GM21619 (cell line): ENCODE measurements at regions not wholly inside any gene's neighbourhood (a gene's known extent, or its start where the extent isn't known, plus 50 kb on each side); places are given as distances from the start of the nearest gene placed in this dataset.
"Not testable (repeated sequence)": the region's sequence is repeated elsewhere in the genome, so short reads cannot be mapped to it uniquely, and the experiment has no call there.

Experiments
- ATAC-seq: cut with Tn5 transposase; IDR thresholded peaks from one replicate; pipeline ENCODE4 v1.9.1; 2021; ENCODE audit not compliant: unreplicated experiment

GRCh38 chr3:159672728-159673688, 315.6 kb upstream of the IL12A start:
- ATAC-seq: peak; percentile 65

DNA sequence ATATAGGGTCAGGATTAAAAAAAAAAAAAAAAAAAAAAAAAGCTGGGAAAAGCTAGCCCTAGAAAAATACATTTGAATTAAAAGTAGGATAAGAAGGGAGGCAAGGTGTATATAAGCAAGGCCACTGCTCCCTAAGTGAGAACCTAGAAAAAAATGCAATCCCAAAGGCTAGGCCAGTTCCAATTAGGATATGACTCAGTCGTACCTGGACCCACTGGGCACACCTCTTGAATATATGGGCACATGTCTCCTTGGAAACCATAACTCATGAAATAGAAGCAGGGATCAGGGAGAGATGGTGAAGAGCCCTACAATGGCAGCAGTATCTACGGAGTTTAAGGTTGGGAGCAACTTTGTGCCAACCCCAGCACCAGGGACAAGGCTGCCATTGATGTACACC, 314.1 kb upstream of the IL12A start:
- ATAC-seq: no peak

DNA sequence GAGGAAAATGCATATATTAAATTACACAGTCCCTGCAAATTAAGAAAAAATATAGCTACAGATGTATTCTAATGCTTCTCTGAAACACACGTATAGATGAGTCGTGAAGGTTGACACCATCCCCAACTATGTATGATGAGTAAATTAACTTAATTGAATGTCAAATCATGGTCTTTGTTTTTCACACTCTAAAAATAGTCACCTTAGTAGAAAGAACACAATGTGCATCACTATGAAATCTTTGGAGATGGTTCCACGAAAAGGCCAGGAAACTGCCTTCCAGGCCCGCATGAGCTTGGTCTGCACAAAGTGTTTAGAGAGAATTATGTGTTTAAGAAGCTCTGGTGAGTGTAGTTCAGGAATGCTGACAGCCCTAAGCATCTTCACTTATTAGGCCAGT, 313.4 kb upstream of the IL12A start:
- no peak for ATAC-seq

DNA sequence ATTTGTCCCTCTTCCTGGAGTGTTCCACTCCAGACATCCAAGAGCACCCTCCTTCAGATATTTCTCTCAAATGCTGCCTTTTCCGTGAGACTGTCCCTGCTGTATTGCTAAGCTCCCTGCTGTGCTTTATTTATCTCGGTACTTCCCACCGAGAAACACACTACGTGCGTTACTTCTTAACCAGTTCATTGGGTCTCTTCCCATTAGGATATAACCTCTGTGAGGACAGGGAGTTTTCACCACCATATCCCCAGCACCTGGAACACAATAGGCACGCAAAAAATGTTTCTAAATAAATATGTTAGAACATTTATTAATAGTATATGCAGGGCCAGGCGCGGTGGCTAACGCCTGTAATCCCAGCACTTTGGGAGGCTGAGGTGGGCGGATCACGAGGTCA, 308.7 kb upstream of the IL12A start:
- ATAC-seq: no peak

DNA sequence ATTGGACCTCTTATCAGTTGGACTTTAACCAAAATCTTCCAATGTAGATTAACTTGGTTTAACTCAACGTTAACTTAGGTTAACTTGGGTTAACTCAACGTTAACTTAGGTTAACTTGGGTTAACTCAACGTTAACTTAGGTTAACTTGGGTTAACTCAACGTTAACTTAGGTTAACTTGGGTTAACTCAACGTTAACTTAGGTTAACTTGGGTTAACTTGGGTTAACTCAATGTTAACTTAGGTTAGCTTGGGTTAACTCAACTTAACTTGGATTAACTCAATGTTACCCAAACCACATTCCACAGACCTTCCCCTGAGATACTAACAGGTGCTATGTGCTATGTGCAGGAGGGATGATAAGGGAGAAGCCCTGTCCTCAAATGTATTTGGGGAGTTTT, 306.9 kb upstream of the IL12A start:
- ATAC-seq: not testable (repeated sequence)

DNA sequence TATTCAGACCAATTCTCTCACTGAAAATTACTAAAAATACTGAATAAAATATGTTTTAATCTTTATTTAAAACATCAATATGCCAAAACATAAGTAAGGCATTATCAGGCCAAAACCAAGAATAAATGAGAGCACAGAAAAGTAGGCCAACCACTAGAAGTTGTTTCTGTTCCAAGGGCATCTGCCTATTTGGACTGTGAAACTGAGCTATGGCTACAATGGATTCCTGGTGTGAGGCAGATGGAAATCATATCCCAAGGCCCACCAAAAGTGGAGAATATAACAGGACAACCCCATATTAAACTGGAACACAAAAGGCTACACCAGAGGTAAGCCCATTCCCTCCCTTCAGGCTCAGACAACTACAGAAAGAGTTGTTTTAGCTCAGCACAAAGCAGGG, 302.8 kb upstream of the IL12A start:
- no peak for ATAC-seq

DNA sequence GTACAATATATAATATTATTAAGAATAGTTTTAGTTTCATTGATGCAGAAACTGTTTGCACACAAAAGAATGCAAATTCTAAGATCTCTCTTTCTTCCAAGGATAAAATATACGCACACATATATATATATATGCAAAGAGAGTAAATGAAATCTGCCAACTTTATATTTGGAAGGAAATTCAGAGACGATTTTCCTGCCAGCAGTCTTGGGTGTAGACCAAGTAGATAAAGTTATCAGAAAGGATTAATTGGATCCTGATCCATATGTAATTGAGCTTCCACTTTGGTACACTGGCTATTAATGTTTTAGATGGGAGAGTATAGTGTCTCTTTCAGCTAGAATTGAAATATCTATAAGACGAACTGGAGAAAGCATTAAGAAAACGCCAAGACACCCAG, 295.4 kb upstream of the IL12A start:
- ATAC-seq: no peak

DNA sequence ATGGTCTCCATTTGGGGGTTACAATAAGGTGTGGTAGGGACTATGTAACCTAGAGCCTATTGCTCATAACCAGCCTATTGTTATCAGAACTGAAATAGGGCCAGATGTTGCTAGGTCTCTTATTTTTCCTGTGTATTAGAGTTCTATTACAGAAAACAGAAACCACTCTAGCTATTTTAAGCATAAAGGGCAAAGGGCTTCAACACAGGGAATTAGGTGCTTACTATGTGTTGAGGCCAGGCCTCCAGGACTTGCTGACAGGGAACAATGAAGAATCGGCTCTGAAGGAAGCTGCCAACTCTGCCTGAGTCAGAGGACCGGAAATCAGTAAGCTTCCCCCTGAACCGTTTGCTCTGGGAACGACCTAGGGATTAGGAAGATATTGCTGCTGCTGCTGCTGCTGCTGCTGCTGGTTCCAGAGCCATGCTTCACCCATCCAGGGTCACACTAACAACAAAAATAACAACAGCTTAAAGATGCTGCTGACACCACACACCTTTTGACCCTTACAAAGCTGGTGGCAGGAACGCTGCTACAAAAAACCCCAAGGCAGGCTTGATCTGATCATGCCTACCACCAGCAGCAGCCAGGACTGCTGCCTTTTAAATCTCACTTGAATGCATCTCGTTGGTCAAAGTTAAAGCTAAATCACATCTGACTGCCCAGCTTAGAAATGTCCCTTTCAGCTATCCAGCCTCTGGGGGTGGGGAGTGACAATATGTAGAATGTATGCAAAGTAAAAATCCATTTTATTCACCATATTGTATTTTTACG, 276.9 kb upstream of the IL12A start:
- no peak for ATAC-seq

- ATAC-seq: no peak
Measured at GRCh38 chr3:159721324-159721723, 267.3 kb upstream of the IL12A start.

DNA sequence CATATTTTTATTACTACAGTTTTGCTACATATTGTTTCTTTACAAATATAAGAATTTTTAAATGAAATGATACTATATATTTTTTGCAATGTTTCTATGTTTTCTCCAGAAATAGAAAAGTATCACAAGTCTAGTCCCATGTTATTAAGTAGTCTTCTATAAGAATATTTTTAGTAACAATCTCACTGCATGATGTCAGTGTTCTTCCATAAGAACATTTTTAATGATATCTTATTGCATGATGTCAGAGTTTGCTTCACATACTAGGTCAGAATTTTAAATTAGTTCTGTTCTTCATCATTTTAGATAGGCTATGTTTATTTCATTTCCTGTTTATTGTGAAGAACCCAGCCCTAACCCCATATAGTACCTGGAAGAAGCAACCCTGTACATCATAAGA, 265.3 kb upstream of the IL12A start:
- no peak for ATAC-seq

- no peak for ATAC-seq
Measured at GRCh38 chr3:159724627-159725026, 264.0 kb upstream of the IL12A start.

DNA sequence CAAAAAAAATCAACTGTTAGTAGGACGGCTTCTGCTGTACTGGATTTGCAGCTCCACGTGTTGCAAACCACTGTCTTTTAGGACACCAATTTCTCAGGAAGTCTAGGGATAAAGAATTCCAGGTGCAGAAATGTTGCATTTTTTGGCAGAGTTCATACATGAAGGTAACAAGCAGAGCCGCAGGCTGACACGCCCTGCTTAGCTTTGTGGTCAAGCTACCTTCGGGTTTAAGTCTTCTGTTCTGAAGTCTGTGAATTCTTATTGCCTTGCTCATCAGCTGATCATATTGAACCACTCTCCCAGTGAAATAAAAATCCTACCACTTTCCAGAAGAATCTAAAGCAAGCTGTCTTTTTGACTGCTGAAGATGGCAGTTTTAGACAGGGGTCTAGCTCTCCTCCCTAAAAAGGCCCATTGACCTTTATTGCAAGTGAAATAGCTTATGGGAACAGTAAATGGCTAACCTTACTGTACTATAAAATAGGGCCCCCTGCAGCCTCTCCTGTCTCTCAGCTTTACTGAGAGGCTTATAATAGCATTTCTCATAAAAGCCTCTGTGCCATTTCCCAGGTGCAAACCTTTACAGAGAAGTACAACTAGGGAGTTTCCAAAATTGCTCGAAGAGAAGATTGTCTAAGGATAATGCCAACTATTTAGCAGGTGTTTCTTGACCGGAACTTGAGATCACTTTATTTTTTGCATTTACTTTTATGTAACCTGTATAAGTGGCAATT, 262.2 kb upstream of the IL12A start:
- no peak for ATAC-seq

- no peak for ATAC-seq
Measured at GRCh38 chr3:159727506-159727905, 261.1 kb upstream of the IL12A start.

GRCh38 chr3:159731254-159731653, 257.4 kb upstream of the IL12A start:
- no peak for ATAC-seq

- no peak for ATAC-seq
Measured at GRCh38 chr3:159732172-159733111, 256.2 kb upstream of the IL12A start.

GRCh38 chr3:159733194-159733860, 255.3 kb upstream of the IL12A start:
- ATAC-seq: no peak

DNA sequence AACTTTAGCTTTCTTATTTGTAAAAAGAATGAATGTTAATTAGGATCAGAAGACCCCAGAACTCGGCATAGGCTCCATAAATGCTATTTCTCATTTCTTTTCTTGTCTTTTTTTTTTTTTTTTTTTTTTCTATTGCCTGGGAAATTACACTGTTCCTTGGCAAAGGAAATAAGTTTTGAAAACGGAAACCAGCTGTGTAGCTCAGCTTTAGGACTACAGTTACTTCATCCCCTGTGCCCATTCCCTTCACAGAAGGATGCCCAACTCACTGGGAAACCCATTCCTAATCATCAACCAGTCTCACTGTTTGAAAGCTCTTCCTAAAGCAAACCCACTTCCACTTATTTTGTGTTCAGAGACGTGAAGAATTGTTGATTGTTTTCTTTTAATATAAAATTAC, 254.0 kb upstream of the IL12A start:
- no peak for ATAC-seq

DNA sequence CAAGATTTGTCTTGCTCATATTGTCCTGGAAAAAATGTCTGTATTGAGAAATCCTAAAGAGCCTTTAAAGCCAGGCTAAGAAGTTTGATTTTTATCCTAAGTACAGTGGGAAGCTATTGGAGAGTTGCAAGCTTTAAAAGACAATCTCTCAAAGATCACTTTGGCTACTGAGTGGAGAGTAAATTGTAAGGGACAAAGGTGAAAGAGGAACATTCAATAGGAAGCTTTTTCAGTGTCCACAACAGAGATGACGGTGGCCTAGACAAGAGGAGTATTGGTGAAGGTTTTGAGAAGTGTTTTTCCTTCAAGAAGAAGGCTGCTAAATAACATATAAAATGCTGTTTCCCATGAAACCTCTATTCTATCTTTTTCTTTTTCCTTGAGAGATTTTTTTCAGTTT, 249.5 kb upstream of the IL12A start:
- no peak for ATAC-seq

DNA sequence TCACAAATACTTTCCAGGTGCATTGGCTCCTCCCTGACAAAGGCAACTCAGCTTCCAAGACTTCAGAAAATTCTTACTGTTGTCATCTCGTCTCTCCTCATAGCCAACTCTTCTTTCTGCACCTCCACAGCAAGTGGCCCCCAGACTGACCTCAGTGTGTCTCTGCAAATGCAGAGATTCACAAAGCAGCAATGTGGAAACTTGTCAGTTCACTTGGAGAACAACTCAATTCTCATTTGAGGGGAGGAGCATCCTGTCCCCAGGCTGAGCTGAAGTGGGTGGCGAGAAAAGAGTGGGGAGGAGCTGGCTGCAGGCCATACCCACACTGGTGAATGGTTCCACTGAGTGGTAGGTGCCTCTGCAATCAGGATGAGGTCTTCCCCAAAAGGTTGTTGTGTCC, 248.7 kb upstream of the IL12A start:
- no peak for ATAC-seq

GRCh38 chr3:159741281-159741680, 247.4 kb upstream of the IL12A start:
- no peak for ATAC-seq
